ENCODE measurements at regions not wholly inside any gene's neighbourhood (a gene's known extent, or its start where the extent isn't known, plus 50 kb on each side); places are given as distances from the start of the nearest gene placed in this dataset.

GRCh38 chr12:68559984-68560850 lies 50.5 kb upstream of the RAP1B start:
- no peaks in the 10 kb centered on the region for H3K9me3 ChIP-seq
- no peak overlapping the region for H3K4me3 ChIP-seq (ENCODE audit: low read depth, low read length)
- peaks cover 7% of the 10 kb centered on the region; the same call in 1 of the 2 replicates for H3K27me3 ChIP-seq
- DNase-seq = no peak
- TF ChIP-seq CTCF (IDR thresholded peaks at IDR 0.05; ENCODE audit: low read depth, low read length) = no peak
- H3K4me1 ChIP-seq = no peaks in the 10 kb centered on the region
- no peaks in the 10 kb centered on the region for H3K36me3 ChIP-seq

GRCh38 chr12:68560851-68561422 lies 49.8 kb upstream of the RAP1B start:
- peaks cover 7% of the 10 kb centered on the region; the same call in 1 of the 2 replicates for H3K27me3 ChIP-seq
- H3K4me1 ChIP-seq = no peaks in the 10 kb centered on the region
- H3K4me3 ChIP-seq (ENCODE audit: low read depth, low read length) = no peak overlapping the region
- no peaks in the 10 kb centered on the region for H3K36me3 ChIP-seq
- no peak for TF ChIP-seq CTCF (IDR thresholded peaks at IDR 0.05; ENCODE audit: low read depth, low read length)
- DNase-seq = no peak
- H3K9me3 ChIP-seq = no peaks in the 10 kb centered on the region

Measured in BE2C (cell line).